ENCODE measurements at regions not wholly inside any gene's neighbourhood (a gene's known extent, or its start where the extent isn't known, plus 50 kb on each side); places are given as distances from the start of the nearest gene placed in this dataset.

DNA sequence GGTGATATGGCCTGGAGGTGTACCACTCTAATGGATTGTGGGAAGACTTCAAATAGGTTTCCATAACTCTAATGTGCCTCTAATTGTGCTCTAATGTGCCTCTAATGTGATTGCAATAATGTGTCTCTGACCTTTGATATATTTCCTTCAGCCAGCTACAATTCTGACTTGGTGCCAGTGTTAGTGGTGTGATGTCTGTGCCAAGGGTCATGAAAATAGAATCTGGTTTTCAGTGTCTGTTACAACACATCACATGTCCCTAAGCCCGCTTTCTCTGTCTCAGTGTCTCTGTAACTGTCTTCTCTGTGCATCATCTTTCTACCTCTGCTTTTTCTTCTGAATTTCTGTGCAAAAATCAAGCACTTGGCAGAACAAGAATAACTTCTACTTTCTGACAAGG lies 77.2 kb upstream of the ECI2 start:
- Histone ChIP-seq H3K9ac (ENCODE audit: insufficient read depth in 1 of 2, low read depth in 2 of 2, low read length in 2 of 2) (no peak overlapping the region), H3K9me3 (replicated peaks; ENCODE audit: control insufficient read depth, insufficient read depth, low read depth, low read length) (no peaks in the 10 kb centered on the region; the same call in 1 of the 2 replicates), H3K79me2 (ENCODE audit: control insufficient read depth, insufficient read depth, low read length) (no peaks in the 10 kb centered on the region), H3K9me1 (ENCODE audit: control insufficient read depth, insufficient read depth, low read length) (no peaks in the 10 kb centered on the region), H3K27ac (ENCODE audit: extremely low read depth, low read depth, low read length) (no peak overlapping the region), H3K4me3 (no peak overlapping the region), H3K36me3 (ENCODE audit: control insufficient read depth, insufficient read depth, low read length) (no peaks in the 10 kb centered on the region), H2AFZ (ENCODE audit: low read depth, low read length) (no peak overlapping the region), H3K27me3 (ENCODE audit: control insufficient read depth in 2 of 2, insufficient read depth in 2 of 2, low read length in 2 of 2) (no peaks in the 10 kb centered on the region; a peak in 1 of 5 replicates), H3K4me2 (ENCODE audit: insufficient read depth, low read length) (no peak overlapping the region), H3K4me1 (replicated peaks in 1 of 2; ENCODE audit: control insufficient read depth in 2 of 2, insufficient read depth in 2 of 2, low read length in 2 of 2) (no peaks in the 10 kb centered on the region), H4K20me1 (replicated peaks; ENCODE audit: control insufficient read depth, insufficient read depth, low read length) (no peaks in the 10 kb centered on the region)
- DNase-seq (ENCODE audit: extremely low read depth in 1 of 4, low spot score in 3 of 4) (no peak), ATAC-seq (no peak), FAIRE-seq (no peak)
- 0% methylated on average over 1 of the region's 1 CpG for WGBS (ENCODE audit: insufficient coverage, low coverage, missing lambda C conversion rate)
- no TSS peak for BruUV-seq (replicated peaks)
- intact Hi-C loops (cut with micrococcal nuclease) (no loop called here), in situ Hi-C loops (cut with MboI) (no loop called here)
- TF ChIP-seq, protein P1, sequence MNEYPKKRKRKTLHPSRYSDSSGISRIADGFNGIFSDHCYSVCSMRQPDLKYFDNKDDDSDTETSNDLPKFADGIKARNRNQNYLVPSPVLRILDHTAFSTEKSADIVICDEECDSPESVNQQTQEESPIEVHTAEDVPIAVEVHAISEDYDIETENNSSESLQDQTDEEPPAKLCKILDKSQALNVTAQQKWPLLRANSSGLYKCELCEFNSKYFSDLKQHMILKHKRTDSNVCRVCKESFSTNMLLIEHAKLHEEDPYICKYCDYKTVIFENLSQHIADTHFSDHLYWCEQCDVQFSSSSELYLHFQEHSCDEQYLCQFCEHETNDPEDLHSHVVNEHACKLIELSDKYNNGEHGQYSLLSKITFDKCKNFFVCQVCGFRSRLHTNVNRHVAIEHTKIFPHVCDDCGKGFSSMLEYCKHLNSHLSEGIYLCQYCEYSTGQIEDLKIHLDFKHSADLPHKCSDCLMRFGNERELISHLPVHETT (CRISPR knock-in tag; conservative IDR thresholded peaks at IDR 0.05 in 1 of 2, IDR thresholded peaks at IDR 0.05 in 1 of 2): no peak
- TF ChIP-seq ARID1B (IDR thresholded peaks at IDR 0.05) (no peak), ATF1 (CRISPR knock-in tag; IDR thresholded peaks at IDR 0.05) (no peak), ATF1 (tag; IDR thresholded peaks at IDR 0.05) (no peak), ZNF79 (CRISPR knock-in tag; IDR thresholded peaks at IDR 0.05; ENCODE audit: low read depth) (no peak), GTF2A2 (tag; IDR thresholded peaks at IDR 0.05) (no peak), MYNN (IDR thresholded peaks at IDR 0.05) (no peak), MYNN (CRISPR knock-in tag; IDR thresholded peaks at IDR 0.05) (no peak), ZNF316 (IDR thresholded peaks at IDR 0.05) (no peak), NCOA1 (IDR thresholded peaks at IDR 0.05; ENCODE audit: low read depth) (no peak), YY1 (IDR thresholded peaks at IDR 0.05; ENCODE audit: borderline replicate concordance in 1 of 3, control insufficient read depth in 1 of 3, extremely low read depth in 1 of 3, insufficient read depth in 3 of 3, insufficient read length in 1 of 3, insufficient replicate concordance in 2 of 3, low read depth in 1 of 3, low read length in 2 of 3) (no peak), HMGN3 (IDR thresholded peaks at IDR 0.05; ENCODE audit: borderline replicate concordance, extremely low read depth, insufficient read length, low read depth, low read length) (no peak)
- ChIA-PET CTCF (ENCODE audit: low intra/inter-chr PET ratio) (no interaction called here), POLR2A (no interaction called here)

Measured in K562 (cell line).